HepG2 (cell line): ENCODE measurements at regions not wholly inside any gene's neighbourhood (a gene's known extent, or its start where the extent isn't known, plus 50 kb on each side); places are given as distances from the start of the nearest gene placed in this dataset.

Source experiments
- ATAC-seq: fragments of 200-7000 bp; cut with Tn5 transposase; 3 replicates; pipeline ENCODE4 v1.9.1; 2020; ENCODE audit warnings: mild to moderate bottlenecking, moderate library complexity
- BruUV-seq: library from RNA; stranded (reverse); fragments of 400-500 nt; replicated peaks from 2 replicates; lab custom pipeline; 2021; lab: Mats Ljungman, UMichigan
- CTCF ChIA-PET: fragments of 300-600 bp; formaldehyde crosslinking; extraction: SDS; loops from one replicate; lab custom pipeline; 2021; ENCODE audit warnings: low total read pairs, inconsistent platforms, low intra/inter-chr PET ratio; lab: Yijun Ruan, JAX
- POLR2A ChIA-PET: fragments of 350-600 bp; sonication (Branson Sonifier 250); formaldehyde crosslinking; loops from one replicate; lab custom pipeline; 2020; ENCODE audit warnings: antibody characterized with exemption, inconsistent platforms; lab: Yijun Ruan, JAX
- DNase-seq: peaks from one replicate; pipeline ENCODE4 v3.0.0-alpha.2; 2015; ENCODE audit warnings: low spot score
- FAIRE-seq: peaks from 3 replicates; lab custom pipeline; 2011; peaks lifted over from hg19 to GRCh38; lab: Jason Lieb, UNC
- H2AFZ ChIP-seq: one replicate; pipeline ENCODE4 v1.6.1; 2011; ENCODE audit warnings: low read length, inconsistent platforms
- H3K27ac ChIP-seq: fragments of 300-600 bp; 3 replicates; pipeline ENCODE4 v1.8.0; 2011; ENCODE audit warnings: mixed run types, mild to moderate bottlenecking, mixed read lengths, low read length, inconsistent platforms; ENCODE audit not compliant: insufficient read depth; ENCODE audit errors: extremely low read length
- H3K27me3 ChIP-seq, 2 experiments: fragments of 200-600 bp in 1 of 2; 2 replicates in 1 of 2; 3 replicates in 1 of 2; pipeline versions ENCODE4 v1.6.0 to v1.8.0; 2011; ENCODE audit warnings: low read length in 2 of 2, mild to moderate bottlenecking in 2 of 2, moderate library complexity in 2 of 2, inconsistent platforms in 1 of 2; ENCODE audit not compliant: insufficient read depth in 2 of 2, control insufficient read depth in 1 of 2
- H3K36me3 ChIP-seq, 2 experiments: fragments of 200-600 bp in 1 of 2; replicated peaks in 1 of 2; 2 replicates in 1 of 2; 3 replicates in 1 of 2; pipeline versions ENCODE4 v1.5.1 to v1.8.0; 2011; ENCODE audit warnings: low read length in 2 of 2, inconsistent platforms in 1 of 2; ENCODE audit not compliant: insufficient read depth in 2 of 2, control insufficient read depth in 1 of 2
- H3K4me1 ChIP-seq: 2 replicates; pipeline ENCODE4 v1.5.1; 2012; ENCODE audit warnings: low read length, inconsistent platforms; ENCODE audit not compliant: insufficient read depth
- H3K4me2 ChIP-seq: 2 replicates; pipeline ENCODE4 v1.6.0; 2011; ENCODE audit warnings: low read depth, low read length, inconsistent platforms
- H3K4me3 ChIP-seq, 3 experiments: fragments of 200-600 bp in 1 of 3; sonication (generic), shearing (Covaris generic) in 1 of 3; replicated peaks in 1 of 3; 2 replicates each; pipeline ENCODE4 v1.5.1; 2011 to 2016; ENCODE audit warnings: low read length in 3 of 3, inconsistent platforms in 2 of 3, low read depth in 2 of 3, mild to moderate bottlenecking in 2 of 3, control low read depth in 1 of 3, mixed read lengths in 1 of 3; ENCODE audit not compliant: insufficient read depth in 1 of 3
- H3K79me2 ChIP-seq: one replicate; pipeline ENCODE4 v1.6.1; 2011; ENCODE audit warnings: low read length, inconsistent platforms; ENCODE audit not compliant: insufficient read depth
- H3K9ac ChIP-seq: 2 replicates; pipeline ENCODE4 v1.6.0; 2011; ENCODE audit warnings: mild to moderate bottlenecking, low read depth, low read length, inconsistent platforms; ENCODE audit not compliant: insufficient read depth
- H3K9me3 ChIP-seq: 2 replicates; pipeline ENCODE4 v1.5.1; 2012; ENCODE audit warnings: mild to moderate bottlenecking, low read length
- H4K20me1 ChIP-seq: 2 replicates; pipeline ENCODE4 v1.6.0; 2011; ENCODE audit warnings: inconsistent platforms, mild to moderate bottlenecking, low read length, moderate library complexity; ENCODE audit not compliant: insufficient read depth
- FLYWCH1 ChIP-seq: sonication (generic); formaldehyde crosslinking; IDR thresholded peaks from 2 replicates; pipeline ENCODE4 v1.8.1; 2023; ENCODE audit warnings: mild to moderate bottlenecking, missing genetic modification reagents
- JARID2 ChIP-seq: sonication (generic); formaldehyde crosslinking; IDR thresholded peaks from 2 replicates; pipeline ENCODE4 v1.8.1; 2023; ENCODE audit warnings: missing genetic modification reagents, inconsistent platforms; ENCODE audit not compliant: insufficient replicate concordance
- SOX5 ChIP-seq: IDR thresholded peaks from 2 replicates; pipeline ENCODE4 v1.6.1; 2016; ENCODE audit warnings: borderline replicate concordance
- ZNF101 ChIP-seq: sonication (generic); formaldehyde crosslinking; IDR thresholded peaks from 2 replicates; pipeline ENCODE4 v1.4.0; 2020; ENCODE audit warnings: mild to moderate bottlenecking, low read depth, missing genetic modification reagents, borderline replicate concordance
- ZNF777 ChIP-seq: sonication (generic); formaldehyde crosslinking; IDR thresholded peaks from 2 replicates; pipeline ENCODE4 v1.4.0; 2020; ENCODE audit warnings: missing genetic modification reagents
- WGBS: methylation state at CpG from one replicate; pipeline ENCODE4 v1.1.6; 2017; ENCODE audit warnings: low lambda C conversion rate; 5-methylcytosine and 5-hydroxymethylcytosine counted together
- in situ Hi-C: cut with HindIII; loops from 2 replicates; pipeline ENCODE4 v1.10.0; 2017; ENCODE audit warnings: low pct_unique_long_range_greater_than_20kb; ENCODE audit not compliant: extremely low pct_ligation_motif_present
- intact Hi-C: fragments of 100-400 bp; cut with micrococcal nuclease; formaldehyde crosslinking; loops from one replicate; pipeline ENCODE4 v1.10.0; 2022; ENCODE audit not compliant: unreplicated experiment
- TF ChIP-seq, protein P1 (sequence below): sonication (generic); formaldehyde crosslinking; IDR thresholded peaks from one replicate; pipeline ENCODE4 v1.5.1; 2020; ENCODE audit warnings: mild to moderate bottlenecking, missing genetic modification reagents; ENCODE audit errors: not compliant biosample characterization
- TF ChIP-seq, protein P2 (sequence below): sonication (generic); formaldehyde crosslinking; IDR thresholded peaks from 2 replicates; pipeline ENCODE4 v1.4.0; 2020; ENCODE audit warnings: missing genetic modification reagents
- TF ChIP-seq, protein P3 (sequence below): sonication (generic); formaldehyde crosslinking; IDR thresholded peaks from 2 replicates; pipeline ENCODE4 v1.8.1; 2022; ENCODE audit warnings: mild to moderate bottlenecking, missing genetic modification reagents
- TF ChIP-seq, protein P4 (sequence below): sonication (generic); formaldehyde crosslinking; IDR thresholded peaks from 2 replicates; pipeline ENCODE4 v1.5.0; 2020; ENCODE audit warnings: missing genetic modification reagents

DNA sequence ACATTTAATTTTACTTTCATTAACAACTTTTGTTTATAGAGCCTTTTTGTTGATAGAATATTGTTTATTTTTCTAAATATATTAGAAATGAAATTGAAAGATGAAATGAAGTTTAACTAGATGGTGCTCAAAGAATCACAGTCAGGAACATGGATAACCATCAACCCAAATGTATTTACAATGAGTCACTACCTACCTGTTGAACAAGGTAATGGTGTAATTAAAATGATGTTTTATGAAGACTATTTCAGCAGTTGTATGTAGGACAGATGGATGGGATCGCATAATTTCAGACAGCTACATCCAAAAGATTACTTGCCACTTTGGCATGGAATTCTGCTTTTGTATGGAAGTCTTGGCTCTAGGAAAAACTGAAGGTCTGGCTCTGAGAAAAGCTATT lies 403.6 kb upstream of the SLC10A2 start:
- Histone ChIP-seq H3K9me3 (peaks cover 35% of the 10 kb centered on the region), H3K27me3 (no peaks in the 10 kb centered on the region), H3K27ac (no peak overlapping the region), H4K20me1 (no peaks in the 10 kb centered on the region), H3K4me2 (no peak overlapping the region), H3K36me3 (no peaks in the 10 kb centered on the region), H3K4me3 (no peak overlapping the region), H2AFZ (no peak overlapping the region), H3K9ac (no peak overlapping the region), H3K4me1 (no peaks in the 10 kb centered on the region), H3K79me2 (no peaks in the 10 kb centered on the region)
- CTCF ChIA-PET: no interaction called here
- intact Hi-C loops: no loop called here
- in situ Hi-C loops: no loop called here
- WGBS: 5% methylated on average over 1 of the region's 1 CpG
- no peak for DNase-seq
- ATAC-seq: no peak
- BruUV-seq: no TSS peak
- FAIRE-seq: no peak
- POLR2A ChIA-PET: no interaction called here
- TF ChIP-seq SOX5: no peak
- TF ChIP-seq, protein P1, sequence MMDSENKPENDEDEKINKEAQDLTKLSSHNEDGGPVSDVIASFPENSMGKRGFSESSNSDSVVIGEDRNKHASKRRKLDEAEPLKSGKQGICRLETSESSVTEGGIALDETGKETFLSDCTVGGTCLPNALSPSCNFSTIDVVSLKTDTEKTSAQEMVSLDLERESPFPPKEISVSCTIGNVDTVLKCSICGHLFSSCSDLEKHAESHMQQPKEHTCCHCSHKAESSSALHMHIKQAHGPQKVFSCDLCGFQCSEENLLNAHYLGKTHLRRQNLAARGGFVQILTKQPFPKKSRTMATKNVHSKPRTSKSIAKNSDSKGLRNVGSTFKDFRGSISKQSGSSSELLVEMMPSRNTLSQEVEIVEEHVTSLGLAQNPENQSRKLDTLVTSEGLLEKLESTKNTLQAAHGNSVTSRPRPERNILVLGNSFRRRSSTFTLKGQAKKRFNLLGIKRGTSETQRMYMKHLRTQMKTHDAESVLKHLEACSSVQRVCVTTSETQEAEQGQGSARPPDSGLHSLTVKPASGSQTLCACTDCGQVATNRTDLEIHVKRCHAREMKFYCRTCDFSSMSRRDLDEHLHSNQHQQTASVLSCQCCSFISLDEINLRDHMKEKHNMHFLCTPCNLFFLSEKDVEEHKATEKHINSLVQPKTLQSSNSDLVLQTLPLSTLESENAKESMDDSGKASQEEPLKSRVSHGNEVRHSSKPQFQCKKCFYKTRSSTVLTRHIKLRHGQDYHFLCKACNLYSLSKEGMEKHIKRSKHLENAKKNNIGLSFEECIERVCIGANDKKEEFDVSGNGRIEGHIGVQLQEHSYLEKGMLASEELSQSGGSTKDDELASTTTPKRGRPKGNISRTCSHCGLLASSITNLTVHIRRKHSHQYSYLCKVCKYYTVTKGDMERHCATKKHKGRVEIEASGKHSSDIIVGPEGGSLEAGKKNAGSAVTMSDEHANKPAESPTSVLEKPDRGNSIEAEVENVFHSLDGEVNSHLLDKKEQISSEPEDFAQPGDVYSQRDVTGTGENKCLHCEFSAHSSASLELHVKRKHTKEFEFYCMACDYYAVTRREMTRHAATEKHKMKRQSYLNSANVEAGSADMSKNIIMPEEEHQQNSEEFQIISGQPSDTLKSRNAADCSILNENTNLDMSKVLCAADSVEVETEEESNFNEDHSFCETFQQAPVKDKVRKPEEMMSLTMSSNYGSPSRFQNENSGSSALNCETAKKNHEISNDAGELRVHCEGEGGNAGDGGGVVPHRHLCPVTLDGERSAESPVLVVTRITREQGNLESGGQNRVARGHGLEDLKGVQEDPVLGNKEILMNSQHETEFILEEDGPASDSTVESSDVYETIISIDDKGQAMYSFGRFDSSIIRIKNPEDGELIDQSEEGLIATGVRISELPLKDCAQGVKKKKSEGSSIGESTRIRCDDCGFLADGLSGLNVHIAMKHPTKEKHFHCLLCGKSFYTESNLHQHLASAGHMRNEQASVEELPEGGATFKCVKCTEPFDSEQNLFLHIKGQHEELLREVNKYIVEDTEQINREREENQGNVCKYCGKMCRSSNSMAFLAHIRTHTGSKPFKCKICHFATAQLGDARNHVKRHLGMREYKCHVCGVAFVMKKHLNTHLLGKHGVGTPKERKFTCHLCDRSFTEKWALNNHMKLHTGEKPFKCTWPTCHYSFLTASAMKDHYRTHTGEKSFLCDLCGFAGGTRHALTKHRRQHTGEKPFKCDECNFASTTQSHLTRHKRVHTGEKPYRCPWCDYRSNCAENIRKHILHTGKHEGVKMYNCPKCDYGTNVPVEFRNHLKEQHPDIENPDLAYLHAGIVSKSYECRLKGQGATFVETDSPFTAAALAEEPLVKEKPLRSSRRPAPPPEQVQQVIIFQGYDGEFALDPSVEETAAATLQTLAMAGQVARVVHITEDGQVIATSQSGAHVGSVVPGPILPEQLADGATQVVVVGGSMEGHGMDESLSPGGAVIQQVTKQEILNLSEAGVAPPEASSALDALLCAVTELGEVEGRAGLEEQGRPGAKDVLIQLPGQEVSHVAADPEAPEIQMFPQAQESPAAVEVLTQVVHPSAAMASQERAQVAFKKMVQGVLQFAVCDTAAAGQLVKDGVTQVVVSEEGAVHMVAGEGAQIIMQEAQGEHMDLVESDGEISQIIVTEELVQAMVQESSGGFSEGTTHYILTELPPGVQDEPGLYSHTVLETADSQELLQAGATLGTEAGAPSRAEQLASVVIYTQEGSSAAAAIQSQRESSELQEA: no peak
- TF ChIP-seq JARID2: no peak
- no peak for TF ChIP-seq FLYWCH1
- no peak for TF ChIP-seq ZNF777 (CRISPR knock-in tag)
- no peak for TF ChIP-seq ZNF101 (CRISPR knock-in tag)
- TF ChIP-seq, protein P2, sequence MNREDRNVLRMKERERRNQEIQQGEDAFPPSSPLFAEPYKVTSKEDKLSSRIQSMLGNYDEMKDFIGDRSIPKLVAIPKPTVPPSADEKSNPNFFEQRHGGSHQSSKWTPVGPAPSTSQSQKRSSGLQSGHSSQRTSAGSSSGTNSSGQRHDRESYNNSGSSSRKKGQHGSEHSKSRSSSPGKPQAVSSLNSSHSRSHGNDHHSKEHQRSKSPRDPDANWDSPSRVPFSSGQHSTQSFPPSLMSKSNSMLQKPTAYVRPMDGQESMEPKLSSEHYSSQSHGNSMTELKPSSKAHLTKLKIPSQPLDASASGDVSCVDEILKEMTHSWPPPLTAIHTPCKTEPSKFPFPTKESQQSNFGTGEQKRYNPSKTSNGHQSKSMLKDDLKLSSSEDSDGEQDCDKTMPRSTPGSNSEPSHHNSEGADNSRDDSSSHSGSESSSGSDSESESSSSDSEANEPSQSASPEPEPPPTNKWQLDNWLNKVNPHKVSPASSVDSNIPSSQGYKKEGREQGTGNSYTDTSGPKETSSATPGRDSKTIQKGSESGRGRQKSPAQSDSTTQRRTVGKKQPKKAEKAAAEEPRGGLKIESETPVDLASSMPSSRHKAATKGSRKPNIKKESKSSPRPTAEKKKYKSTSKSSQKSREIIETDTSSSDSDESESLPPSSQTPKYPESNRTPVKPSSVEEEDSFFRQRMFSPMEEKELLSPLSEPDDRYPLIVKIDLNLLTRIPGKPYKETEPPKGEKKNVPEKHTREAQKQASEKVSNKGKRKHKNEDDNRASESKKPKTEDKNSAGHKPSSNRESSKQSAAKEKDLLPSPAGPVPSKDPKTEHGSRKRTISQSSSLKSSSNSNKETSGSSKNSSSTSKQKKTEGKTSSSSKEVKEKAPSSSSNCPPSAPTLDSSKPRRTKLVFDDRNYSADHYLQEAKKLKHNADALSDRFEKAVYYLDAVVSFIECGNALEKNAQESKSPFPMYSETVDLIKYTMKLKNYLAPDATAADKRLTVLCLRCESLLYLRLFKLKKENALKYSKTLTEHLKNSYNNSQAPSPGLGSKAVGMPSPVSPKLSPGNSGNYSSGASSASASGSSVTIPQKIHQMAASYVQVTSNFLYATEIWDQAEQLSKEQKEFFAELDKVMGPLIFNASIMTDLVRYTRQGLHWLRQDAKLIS (CRISPR knock-in tag): no peak
- TF ChIP-seq, protein P3, sequence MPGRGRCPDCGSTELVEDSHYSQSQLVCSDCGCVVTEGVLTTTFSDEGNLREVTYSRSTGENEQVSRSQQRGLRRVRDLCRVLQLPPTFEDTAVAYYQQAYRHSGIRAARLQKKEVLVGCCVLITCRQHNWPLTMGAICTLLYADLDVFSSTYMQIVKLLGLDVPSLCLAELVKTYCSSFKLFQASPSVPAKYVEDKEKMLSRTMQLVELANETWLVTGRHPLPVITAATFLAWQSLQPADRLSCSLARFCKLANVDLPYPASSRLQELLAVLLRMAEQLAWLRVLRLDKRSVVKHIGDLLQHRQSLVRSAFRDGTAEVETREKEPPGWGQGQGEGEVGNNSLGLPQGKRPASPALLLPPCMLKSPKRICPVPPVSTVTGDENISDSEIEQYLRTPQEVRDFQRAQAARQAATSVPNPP (CRISPR knock-in tag): no peak
- TF ChIP-seq, protein P4, sequence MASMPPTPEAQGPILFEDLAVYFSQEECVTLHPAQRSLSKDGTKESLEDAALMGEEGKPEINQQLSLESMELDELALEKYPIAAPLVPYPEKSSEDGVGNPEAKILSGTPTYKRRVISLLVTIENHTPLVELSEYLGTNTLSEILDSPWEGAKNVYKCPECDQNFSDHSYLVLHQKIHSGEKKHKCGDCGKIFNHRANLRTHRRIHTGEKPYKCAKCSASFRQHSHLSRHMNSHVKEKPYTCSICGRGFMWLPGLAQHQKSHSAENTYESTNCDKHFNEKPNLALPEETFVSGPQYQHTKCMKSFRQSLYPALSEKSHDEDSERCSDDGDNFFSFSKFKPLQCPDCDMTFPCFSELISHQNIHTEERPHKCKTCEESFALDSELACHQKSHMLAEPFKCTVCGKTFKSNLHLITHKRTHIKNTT (CRISPR knock-in tag): no peak
